SK-N-SH treated with all-trans-retinoic acid at 6 μM for 48 hours (cell line): ENCODE measurements at regions not wholly inside any gene's neighbourhood (a gene's known extent, or its start where the extent isn't known, plus 50 kb on each side); places are given as distances from the start of the nearest gene placed in this dataset.

ENCODE experiments used
- ARNTL ChIP-seq: fragments of 450-650 bp; formaldehyde crosslinking; IDR thresholded peaks from 2 replicates; pipeline ENCODE4 v1.5.0; 2020; ENCODE audit warnings: low read depth, mild to moderate bottlenecking, moderate library complexity, borderline replicate concordance
- BACH2 ChIP-seq: fragments of 250-450 bp; sonication (Bioruptor Pico); IDR thresholded peaks from 2 replicates; pipeline ENCODE4 v1.9.0; 2021; ENCODE audit warnings: mild to moderate bottlenecking, borderline replicate concordance
- RARB ChIP-seq: fragments of 250-450 bp; sonication (Bioruptor Pico); IDR thresholded peaks from 2 replicates; pipeline ENCODE4 v1.8.0; 2021; ENCODE audit warnings: mild to moderate bottlenecking, moderate library complexity
- ZFP3 ChIP-seq: fragments of 250-450 bp; sonication (Bioruptor Pico); IDR thresholded peaks from 2 replicates; pipeline ENCODE4 v1.5.0; 2020; ENCODE audit warnings: mild to moderate bottlenecking, moderate library complexity
- ZFP30 ChIP-seq: fragments of 450-650 bp; formaldehyde crosslinking; IDR thresholded peaks from 2 replicates; pipeline ENCODE4 v1.5.0; 2022; ENCODE audit warnings: mild to moderate bottlenecking, moderate library complexity
- TF ChIP-seq, protein P1 (sequence below): fragments of 250-450 bp; sonication (Bioruptor Pico); IDR thresholded peaks from 2 replicates; pipeline ENCODE4 v1.5.1; 2020; ENCODE audit warnings: low read depth, mild to moderate bottlenecking, moderate library complexity

DNA sequence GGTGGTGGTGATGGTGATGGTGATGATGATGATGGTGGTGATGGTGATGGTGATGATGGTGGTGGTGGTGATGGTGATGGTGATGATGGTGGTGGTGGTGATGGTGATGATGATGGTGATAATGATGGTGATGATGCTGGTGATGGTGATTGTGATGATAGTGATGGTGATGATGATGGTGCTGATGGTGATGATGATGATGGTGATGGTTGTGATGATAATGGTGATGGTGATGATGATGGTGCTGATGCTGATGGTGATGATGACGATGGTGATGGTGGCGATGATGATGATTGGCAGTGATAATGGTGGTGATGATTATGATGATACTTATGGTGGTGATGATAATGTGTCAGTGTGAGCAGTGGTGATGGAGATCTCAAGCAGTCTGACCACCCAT, 90.8 kb upstream of the FOXF1 start:
- TF ChIP-seq RARB (CRISPR knock-in tag), result no peak
- TF ChIP-seq, protein P1, sequence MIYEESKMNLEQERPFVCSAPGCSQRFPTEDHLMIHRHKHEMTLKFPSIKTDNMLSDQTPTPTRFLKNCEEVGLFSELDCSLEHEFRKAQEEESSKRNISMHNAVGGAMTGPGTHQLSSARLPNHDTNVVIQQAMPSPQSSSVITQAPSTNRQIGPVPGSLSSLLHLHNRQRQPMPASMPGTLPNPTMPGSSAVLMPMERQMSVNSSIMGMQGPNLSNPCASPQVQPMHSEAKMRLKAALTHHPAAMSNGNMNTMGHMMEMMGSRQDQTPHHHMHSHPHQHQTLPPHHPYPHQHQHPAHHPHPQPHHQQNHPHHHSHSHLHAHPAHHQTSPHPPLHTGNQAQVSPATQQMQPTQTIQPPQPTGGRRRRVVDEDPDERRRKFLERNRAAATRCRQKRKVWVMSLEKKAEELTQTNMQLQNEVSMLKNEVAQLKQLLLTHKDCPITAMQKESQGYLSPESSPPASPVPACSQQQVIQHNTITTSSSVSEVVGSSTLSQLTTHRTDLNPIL (CRISPR knock-in tag), result no peak
- no peak for TF ChIP-seq ZFP3 (CRISPR knock-in tag)
- TF ChIP-seq ARNTL (CRISPR knock-in tag), result no peak
- no peak for TF ChIP-seq BACH2
- TF ChIP-seq ZFP30 (CRISPR knock-in tag), result no peak
